Hepatocyte (in vitro differentiated cells): ENCODE measurements at regions not wholly inside any gene's neighbourhood (a gene's known extent, or its start where the extent isn't known, plus 50 kb on each side); places are given as distances from the start of the nearest gene placed in this dataset.

Experiments used
- EZH2 ChIP-seq: fragments of 200-600 bp; sonication (generic); IDR thresholded peaks from 2 replicates; pipeline ENCODE4 v1.6.1; 2016; ENCODE audit warnings: antibody characterized with exemption, mild to moderate bottlenecking, borderline replicate concordance
- EZH2phosphoT487 ChIP-seq: fragments of 200-600 bp; sonication (generic); IDR thresholded peaks from one replicate; pipeline ENCODE4 v1.6.1; 2018; ENCODE audit warnings: antibody characterized with exemption, mild to moderate bottlenecking, low read depth, moderate library complexity; ENCODE audit not compliant: unreplicated experiment, severe bottlenecking
- TF ChIP-seq, protein P1 (sequence below): fragments of 200-600 bp; sonication (generic); IDR thresholded peaks from 2 replicates; pipeline ENCODE4 v1.5.1; 2016; ENCODE audit warnings: antibody characterized with exemption, mild to moderate bottlenecking; ENCODE audit not compliant: poor library complexity

DNA sequence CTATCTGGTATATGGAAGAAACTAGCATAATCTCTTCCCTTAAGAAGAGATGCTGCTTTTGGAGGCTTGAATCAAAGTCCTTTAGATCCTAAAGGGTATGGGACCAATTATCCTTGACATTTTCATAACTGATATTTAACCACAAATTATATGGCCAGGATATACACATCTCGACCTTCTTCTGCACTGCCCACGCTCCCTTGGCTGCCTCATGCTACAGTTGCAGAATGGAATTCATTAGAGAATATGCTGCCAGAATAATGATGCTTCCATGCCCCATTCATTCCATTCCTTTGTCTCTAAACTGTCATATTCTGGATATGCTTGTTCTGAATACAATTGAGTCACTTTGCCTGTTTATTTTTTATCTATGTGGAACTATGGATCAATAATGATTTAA is 157.1 kb upstream of the PACRGL start:
- TF ChIP-seq, protein P1, sequence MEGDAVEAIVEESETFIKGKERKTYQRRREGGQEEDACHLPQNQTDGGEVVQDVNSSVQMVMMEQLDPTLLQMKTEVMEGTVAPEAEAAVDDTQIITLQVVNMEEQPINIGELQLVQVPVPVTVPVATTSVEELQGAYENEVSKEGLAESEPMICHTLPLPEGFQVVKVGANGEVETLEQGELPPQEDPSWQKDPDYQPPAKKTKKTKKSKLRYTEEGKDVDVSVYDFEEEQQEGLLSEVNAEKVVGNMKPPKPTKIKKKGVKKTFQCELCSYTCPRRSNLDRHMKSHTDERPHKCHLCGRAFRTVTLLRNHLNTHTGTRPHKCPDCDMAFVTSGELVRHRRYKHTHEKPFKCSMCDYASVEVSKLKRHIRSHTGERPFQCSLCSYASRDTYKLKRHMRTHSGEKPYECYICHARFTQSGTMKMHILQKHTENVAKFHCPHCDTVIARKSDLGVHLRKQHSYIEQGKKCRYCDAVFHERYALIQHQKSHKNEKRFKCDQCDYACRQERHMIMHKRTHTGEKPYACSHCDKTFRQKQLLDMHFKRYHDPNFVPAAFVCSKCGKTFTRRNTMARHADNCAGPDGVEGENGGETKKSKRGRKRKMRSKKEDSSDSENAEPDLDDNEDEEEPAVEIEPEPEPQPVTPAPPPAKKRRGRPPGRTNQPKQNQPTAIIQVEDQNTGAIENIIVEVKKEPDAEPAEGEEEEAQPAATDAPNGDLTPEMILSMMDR, result no peak
- TF ChIP-seq EZH2 (no peak), EZH2phosphoT487 (no peak)
